ENCODE measurements at regions not wholly inside any gene's neighbourhood (a gene's known extent, or its start where the extent isn't known, plus 50 kb on each side); places are given as distances from the start of the nearest gene placed in this dataset.

GRCh38 chr1:91591175-91591974 is 90.7 kb downstream of the CDC7 start:
- H3K4me3 ChIP-seq (ENCODE audit: low read depth, low read length): no peak overlapping the region
- no peak for DNase-seq (ENCODE audit: low read depth)
- TF ChIP-seq POLR2A (IDR thresholded peaks at IDR 0.05; ENCODE audit: extremely low read depth, insufficient read length): no peak
- TF ChIP-seq MYC (IDR thresholded peaks at IDR 0.05; ENCODE audit: low read depth, low read length): no peak
- no peak for TF ChIP-seq MAX (IDR thresholded peaks at IDR 0.05; ENCODE audit: low read depth, low read length)
- TF ChIP-seq CTCF (IDR thresholded peaks at IDR 0.05; ENCODE audit: low read depth, low read length): no peak

GRCh38 chr1:91592716-91593477 is 92.2 kb downstream of the CDC7 start:
- no peak for TF ChIP-seq POLR2A (IDR thresholded peaks at IDR 0.05; ENCODE audit: extremely low read depth, insufficient read length)
- no peak for TF ChIP-seq CTCF (IDR thresholded peaks at IDR 0.05; ENCODE audit: low read depth, low read length)
- no peak overlapping the region for H3K4me3 ChIP-seq (ENCODE audit: low read depth, low read length)

GRCh38 chr1:91594383-91595055 is 93.9 kb downstream of the CDC7 start:
- no peak for DNase-seq (ENCODE audit: low read depth)
- TF ChIP-seq CTCF (IDR thresholded peaks at IDR 0.05; ENCODE audit: low read depth, low read length): no peak
- TF ChIP-seq POLR2A (IDR thresholded peaks at IDR 0.05; ENCODE audit: extremely low read depth, insufficient read length): no peak
- no peak for TF ChIP-seq MAX (IDR thresholded peaks at IDR 0.05; ENCODE audit: low read depth, low read length)
- TF ChIP-seq MYC (IDR thresholded peaks at IDR 0.05; ENCODE audit: low read depth, low read length): no peak
- H3K4me3 ChIP-seq (ENCODE audit: low read depth, low read length): no peak overlapping the region

More at GRCh38 chr1:91592716-91593477, 92.2 kb downstream of the CDC7 start:
- DNase-seq (ENCODE audit: low read depth): no peak

- no peak for DNase-seq (ENCODE audit: low read depth)
- H3K4me3 ChIP-seq (ENCODE audit: low read depth, low read length): no peak overlapping the region
- no peak for TF ChIP-seq MYC (IDR thresholded peaks at IDR 0.05; ENCODE audit: low read depth, low read length)
- TF ChIP-seq MAX (IDR thresholded peaks at IDR 0.05; ENCODE audit: low read depth, low read length): no peak
- no peak for TF ChIP-seq POLR2A (IDR thresholded peaks at IDR 0.05; ENCODE audit: extremely low read depth, insufficient read length)
- no peak for TF ChIP-seq CTCF (IDR thresholded peaks at IDR 0.05; ENCODE audit: low read depth, low read length)
Observed at GRCh38 chr1:91596474-91596873, 95.8 kb downstream of the CDC7 start.

GRCh38 chr1:91597215-91597614 is 96.6 kb downstream of the CDC7 start:
- no peak for TF ChIP-seq MYC (IDR thresholded peaks at IDR 0.05; ENCODE audit: low read depth, low read length)
- no peak for TF ChIP-seq POLR2A (IDR thresholded peaks at IDR 0.05; ENCODE audit: extremely low read depth, insufficient read length)
- no peak for TF ChIP-seq MAX (IDR thresholded peaks at IDR 0.05; ENCODE audit: low read depth, low read length)
- no peak for TF ChIP-seq CTCF (IDR thresholded peaks at IDR 0.05; ENCODE audit: low read depth, low read length)
- no peak for DNase-seq (ENCODE audit: low read depth)

More at GRCh38 chr1:91597215-91597614, 96.6 kb downstream of the CDC7 start:
- H3K4me3 ChIP-seq (ENCODE audit: low read depth, low read length): no peak overlapping the region
